H1 (cell line): ENCODE measurements at regions not wholly inside any gene's neighbourhood (a gene's known extent, or its start where the extent isn't known, plus 50 kb on each side); places are given as distances from the start of the nearest gene placed in this dataset.

ENCODE experiments used
- CTCF ChIA-PET: fragments of 300-600 bp; sonication (Branson Sonifier 250); formaldehyde crosslinking; loops from one replicate; lab custom pipeline; 2021; ENCODE audit not compliant: partially characterized antibody; lab: Charles Lee
- POLR2A ChIA-PET: fragments of 300-600 bp; sonication (Branson Sonifier 250); formaldehyde crosslinking; loops from one replicate; lab custom pipeline; 2021; ENCODE audit warnings: inconsistent platforms; ENCODE audit not compliant: partially characterized antibody; lab: Charles Lee
- DNase-seq, 2 experiments: peaks; one replicate each; pipeline versions ENCODE4 v3.0.0 to v3.0.0-alpha.2; 2010 to 2022; ENCODE audit warnings: low spot score in 2 of 2, low read depth in 1 of 2, mixed read lengths in 1 of 2
- FAIRE-seq: peaks from 2 replicates; lab custom pipeline; 2011; peaks lifted over from hg19 to GRCh38; lab: Jason Lieb, UNC
- H2AFZ ChIP-seq: 2 replicates; pipeline ENCODE4 v1.8.1; 2012; ENCODE audit warnings: low read length, inconsistent platforms
- H2AK5ac ChIP-seq: 2 replicates; pipeline ENCODE4 v1.6.1; 2013; ENCODE audit warnings: low read depth, low read length
- H2BK120ac ChIP-seq: replicated peaks from 2 replicates; pipeline ENCODE3; 2013; ENCODE audit warnings: low read depth, low read length, inconsistent platforms
- H2BK12ac ChIP-seq: 2 replicates; pipeline ENCODE4 v1.6.1; 2013; ENCODE audit warnings: low read depth, low read length
- H2BK15ac ChIP-seq: 2 replicates; pipeline ENCODE4 v1.6.1; 2013; ENCODE audit warnings: low read length
- H2BK20ac ChIP-seq: 2 replicates; pipeline ENCODE4 v1.6.1; 2013; ENCODE audit warnings: low read length
- H2BK5ac ChIP-seq: 2 replicates; pipeline ENCODE4 v1.6.1; 2013; ENCODE audit warnings: low read depth, low read length
- H3K14ac ChIP-seq: 2 replicates; pipeline ENCODE4 v1.6.1; 2013; ENCODE audit warnings: inconsistent platforms; ENCODE audit not compliant: insufficient read length
- H3K18ac ChIP-seq: 2 replicates; pipeline ENCODE4 v1.6.1; 2013; ENCODE audit warnings: low read length; ENCODE audit errors: extremely low read depth
- H3K23ac ChIP-seq: 2 replicates; pipeline ENCODE4 v1.6.1; 2013; ENCODE audit warnings: inconsistent platforms; ENCODE audit not compliant: insufficient read length
- H3K23me2 ChIP-seq: 2 replicates; pipeline ENCODE4 v1.6.1; 2013; ENCODE audit warnings: low read depth, low read length
- H3K27ac ChIP-seq: 2 replicates; pipeline ENCODE4 v1.6.1; 2011; ENCODE audit warnings: low read depth, low read length, inconsistent platforms
- H3K27me3 ChIP-seq, 4 experiments: replicated peaks in 1 of 4; 1 replicate in 1 of 4; 2 replicates in 3 of 4; pipeline versions ENCODE4 v1.6.1 to v1.8.1; 2011 to 2013; ENCODE audit warnings: low read length in 3 of 4, mild to moderate bottlenecking in 3 of 4, inconsistent platforms in 2 of 4, mixed read lengths in 2 of 4, moderate library complexity in 1 of 4; ENCODE audit not compliant: control insufficient read depth in 3 of 4, insufficient read depth in 3 of 4; ENCODE audit errors: extremely low read depth in 1 of 4
- H3K36me3 ChIP-seq, 4 experiments: 2 replicates each; pipeline versions ENCODE4 v1.6.1 to v1.8.1; 2011 to 2013; ENCODE audit warnings: mild to moderate bottlenecking in 4 of 4, low read length in 3 of 4, moderate library complexity in 2 of 4, control low read depth in 1 of 4, inconsistent platforms in 1 of 4; ENCODE audit not compliant: insufficient read depth in 4 of 4, control insufficient read depth in 2 of 4
- H3K4ac ChIP-seq: replicated peaks from 2 replicates; pipeline ENCODE3; 2013; ENCODE audit warnings: low read length, low read depth, mixed read lengths, inconsistent platforms; ENCODE audit not compliant: insufficient read length
- H3K4me1 ChIP-seq, 4 experiments: replicated peaks in 1 of 4; 1 replicate in 1 of 4; 2 replicates in 3 of 4; pipeline versions ENCODE4 v1.6.1 to v1.8.1; 2011 to 2013; ENCODE audit warnings: low read length in 3 of 4, inconsistent platforms in 2 of 4, mixed read lengths in 1 of 4; ENCODE audit not compliant: insufficient read depth in 4 of 4, control insufficient read depth in 3 of 4
- H3K4me2 ChIP-seq, 2 experiments: 2 replicates each; pipeline versions ENCODE4 v1.6.1 to v1.8.1; 2011 to 2013; ENCODE audit warnings: low read depth in 2 of 2, low read length in 2 of 2, control low read depth in 1 of 2, inconsistent platforms in 1 of 2, mild to moderate bottlenecking in 1 of 2; ENCODE audit not compliant: insufficient read depth in 1 of 2
- H3K4me3 ChIP-seq, 4 experiments: fragments of 200-600, 300-600 bp in 1 of 4; sonication (generic), shearing (Covaris generic), sonication (Bioruptor Twin) in 1 of 4; 2 replicates each; pipeline versions ENCODE4 v1.5.1 to v1.8.1; 2011 to 2016; ENCODE audit warnings: low read length in 4 of 4, low read depth in 3 of 4, control low read depth in 2 of 4, inconsistent platforms in 2 of 4, mild to moderate bottlenecking in 2 of 4, mixed read lengths in 1 of 4, moderate library complexity in 1 of 4; ENCODE audit not compliant: insufficient read depth in 2 of 4; ENCODE audit errors: extremely low read depth in 1 of 4
- H3K56ac ChIP-seq: replicated peaks from 2 replicates; pipeline ENCODE3; 2013; ENCODE audit warnings: low read depth, mild to moderate bottlenecking, mixed read lengths, low read length, inconsistent platforms; ENCODE audit not compliant: insufficient read length
- H3K79me1 ChIP-seq: 2 replicates; pipeline ENCODE4 v1.6.1; 2013; ENCODE audit warnings: low read depth, low read length, control low read depth
- H3K79me2 ChIP-seq, 2 experiments: 2 replicates each; pipeline versions ENCODE4 v1.6.1 to v1.8.1; 2012 to 2013; ENCODE audit warnings: low read length in 2 of 2, mild to moderate bottlenecking in 2 of 2, inconsistent platforms in 1 of 2; ENCODE audit not compliant: insufficient read depth in 2 of 2, control insufficient read depth in 1 of 2
- H3K9ac ChIP-seq, 4 experiments: replicated peaks in 1 of 4; 1 replicate in 1 of 4; 2 replicates in 3 of 4; pipeline versions ENCODE4 v1.6.1 to v1.8.1; 2011 to 2013; ENCODE audit warnings: low read depth in 3 of 4, low read length in 3 of 4, control low read depth in 2 of 4, mild to moderate bottlenecking in 2 of 4, moderate library complexity in 2 of 4, inconsistent platforms in 1 of 4; ENCODE audit errors: extremely low read depth in 1 of 4
- H3K9me3 ChIP-seq, 2 experiments: 2 replicates each; pipeline versions ENCODE4 v1.6.1 to v1.8.1; 2012 to 2013; ENCODE audit warnings: mild to moderate bottlenecking in 2 of 2, moderate library complexity in 2 of 2, control low read depth in 1 of 2, inconsistent platforms in 1 of 2, low read depth in 1 of 2, low read length in 1 of 2, mixed read lengths in 1 of 2; ENCODE audit not compliant: insufficient read depth in 2 of 2
- H4K20me1 ChIP-seq, 2 experiments: replicated peaks in 1 of 2; 2 replicates each; pipeline versions ENCODE3 to v1.8.1; 2011 to 2013; ENCODE audit warnings: inconsistent platforms in 2 of 2, low read length in 2 of 2, mild to moderate bottlenecking in 1 of 2; ENCODE audit not compliant: insufficient read depth in 2 of 2, control insufficient read depth in 1 of 2
- H4K5ac ChIP-seq: 2 replicates; pipeline ENCODE4 v1.6.1; 2013; ENCODE audit warnings: low read length, low read depth, mixed read lengths, inconsistent platforms; ENCODE audit not compliant: insufficient read length
- H4K8ac ChIP-seq: 2 replicates; pipeline ENCODE4 v1.8.0; 2013; ENCODE audit warnings: mild to moderate bottlenecking, moderate library complexity, low read length, inconsistent platforms; ENCODE audit not compliant: insufficient read depth; ENCODE audit errors: extremely low read depth
- H4K91ac ChIP-seq: replicated peaks from 2 replicates; pipeline ENCODE3; 2013; ENCODE audit warnings: low read length, mixed read lengths, inconsistent platforms; ENCODE audit not compliant: insufficient read length
- BRCA1 ChIP-seq: IDR thresholded peaks from 2 replicates; pipeline ENCODE4 v1.6.1; 2012; ENCODE audit warnings: low read depth, low read length, improper control_type of control experiment
- EZH2 ChIP-seq: fragments of 200-600 bp; sonication (generic); IDR thresholded peaks from 2 replicates; pipeline ENCODE4 v1.7.1; 2012; ENCODE audit warnings: low read depth, mild to moderate bottlenecking, moderate library complexity, low read length, inconsistent platforms; ENCODE audit not compliant: severe bottlenecking
- GABPA ChIP-seq: IDR thresholded peaks from 2 replicates; pipeline ENCODE4 v1.6.1; 2011; ENCODE audit warnings: mild to moderate bottlenecking, low read length, moderate library complexity, borderline replicate concordance; ENCODE audit not compliant: insufficient read depth
- POLR2AphosphoS5 ChIP-seq: IDR thresholded peaks from 2 replicates; pipeline ENCODE4 v1.6.1; 2011; ENCODE audit warnings: low read depth, low read length
- SP2 ChIP-seq: IDR thresholded peaks from 2 replicates; pipeline ENCODE4 v1.6.1; 2012; ENCODE audit warnings: mild to moderate bottlenecking, low read length, inconsistent platforms
- TAF7 ChIP-seq: optimal IDR thresholded peaks from 2 replicates; pipeline ENCODE3; 2011; ENCODE audit warnings: low read depth, mild to moderate bottlenecking, inconsistent platforms, low read length, moderate library complexity, borderline replicate concordance
- TCF12 ChIP-seq: IDR thresholded peaks from 2 replicates; pipeline ENCODE4 v1.6.1; 2011; ENCODE audit warnings: low read depth, mild to moderate bottlenecking, low read length
- whole genome bisulfite sequencing, 2 experiments: shearing (Covaris generic) in 1 of 2; methylation state at CpG; one replicate each; pipeline versions ENCODE4 v1.1.6 to v1.1.7; 2013 to 2015; ENCODE audit warnings: low lambda C conversion rate in 2 of 2, mixed read lengths in 2 of 2, inconsistent platforms in 1 of 2, low coverage in 1 of 2, missing lambda C conversion rate in 1 of 2; ENCODE audit not compliant: insufficient replicate concordance in 2 of 2, insufficient coverage in 1 of 2, insufficient read length in 1 of 2; ENCODE audit errors: extremely low coverage in 1 of 2, missing lambda C conversion rate in 1 of 2; 5-methylcytosine and 5-hydroxymethylcytosine counted together
- TF ChIP-seq, protein P1 (sequence below): IDR thresholded peaks from 2 replicates; pipeline ENCODE4 v1.6.1; 2012; ENCODE audit warnings: inconsistent platforms
- TF ChIP-seq, protein P2 (sequence below): IDR thresholded peaks from 2 replicates; pipeline ENCODE4 v1.6.1; 2011; ENCODE audit warnings: low read depth, mild to moderate bottlenecking, low read length; ENCODE audit not compliant: insufficient read depth
- TF ChIP-seq, protein P3 (sequence below): IDR thresholded peaks from 2 replicates; pipeline ENCODE4 v1.6.1; 2012; ENCODE audit warnings: low read length, inconsistent platforms
- TF ChIP-seq, protein P4 (sequence below): IDR thresholded peaks from 2 replicates; pipeline ENCODE4 v1.6.1; 2011; ENCODE audit warnings: low read length, improper control_type of control experiment

DNA sequence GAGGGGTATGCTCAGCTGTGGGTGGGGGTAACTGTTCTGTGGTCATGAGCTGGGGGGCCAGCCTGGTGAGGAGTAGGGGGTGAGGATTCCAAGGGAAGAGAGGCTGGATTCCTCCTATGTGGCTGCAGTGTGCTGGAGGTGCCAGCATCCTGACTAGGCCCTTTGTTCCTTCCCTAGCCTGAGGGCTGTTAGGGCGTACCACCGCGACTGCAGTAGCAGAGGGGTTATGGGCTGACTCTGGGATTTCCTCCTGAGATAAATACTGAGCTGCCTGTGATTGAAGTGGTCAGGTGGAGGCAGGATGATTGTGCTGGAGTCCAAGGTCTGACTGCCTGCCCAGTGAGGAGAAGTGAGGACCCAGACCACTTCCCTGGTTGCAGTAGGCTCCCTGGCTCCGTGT, 205.3 kb downstream of the ADGRG6 start:
- no peak overlapping the region for H3K23ac ChIP-seq
- no peak overlapping the region for H2BK120ac ChIP-seq
- POLR2A ChIA-PET = no interaction called here
- no peak overlapping the region for H3K4me2 ChIP-seq
- no peak for DNase-seq
- H3K27me3 ChIP-seq = no peaks in the 10 kb centered on the region
- H2AFZ ChIP-seq = no peak overlapping the region
- CTCF ChIA-PET = interaction anchor here (1.6 kb wide), 1 partner anchor 32 kb away, joined by 7 read pairs; no protein-coding TSS in a partner anchor
- H4K20me1 ChIP-seq = no peaks in the 10 kb centered on the region
- H3K36me3 ChIP-seq = no peaks in the 10 kb centered on the region
- no peak overlapping the region for H3K9ac ChIP-seq
- H3K79me1 ChIP-seq = no peaks in the 10 kb centered on the region
- H3K56ac ChIP-seq = no peak overlapping the region
- no peak overlapping the region for H4K8ac ChIP-seq
- no peaks in the 10 kb centered on the region; the same call in 1 of the 2 replicates for H3K23me2 ChIP-seq
- H3K79me2 ChIP-seq = no peaks in the 10 kb centered on the region
- TF ChIP-seq SP2 (no peak), TAF7 (no peak), GABPA (no peak), TCF12 (no peak), BRCA1 (no peak), POLR2AphosphoS5 (no peak), EZH2 (no peak)
- TF ChIP-seq, protein P1, sequence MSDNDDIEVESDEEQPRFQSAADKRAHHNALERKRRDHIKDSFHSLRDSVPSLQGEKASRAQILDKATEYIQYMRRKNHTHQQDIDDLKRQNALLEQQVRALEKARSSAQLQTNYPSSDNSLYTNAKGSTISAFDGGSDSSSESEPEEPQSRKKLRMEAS = no peak
- TF ChIP-seq, protein P2, sequence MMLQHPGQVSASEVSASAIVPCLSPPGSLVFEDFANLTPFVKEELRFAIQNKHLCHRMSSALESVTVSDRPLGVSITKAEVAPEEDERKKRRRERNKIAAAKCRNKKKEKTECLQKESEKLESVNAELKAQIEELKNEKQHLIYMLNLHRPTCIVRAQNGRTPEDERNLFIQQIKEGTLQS = no peak
- TF ChIP-seq, protein P3, sequence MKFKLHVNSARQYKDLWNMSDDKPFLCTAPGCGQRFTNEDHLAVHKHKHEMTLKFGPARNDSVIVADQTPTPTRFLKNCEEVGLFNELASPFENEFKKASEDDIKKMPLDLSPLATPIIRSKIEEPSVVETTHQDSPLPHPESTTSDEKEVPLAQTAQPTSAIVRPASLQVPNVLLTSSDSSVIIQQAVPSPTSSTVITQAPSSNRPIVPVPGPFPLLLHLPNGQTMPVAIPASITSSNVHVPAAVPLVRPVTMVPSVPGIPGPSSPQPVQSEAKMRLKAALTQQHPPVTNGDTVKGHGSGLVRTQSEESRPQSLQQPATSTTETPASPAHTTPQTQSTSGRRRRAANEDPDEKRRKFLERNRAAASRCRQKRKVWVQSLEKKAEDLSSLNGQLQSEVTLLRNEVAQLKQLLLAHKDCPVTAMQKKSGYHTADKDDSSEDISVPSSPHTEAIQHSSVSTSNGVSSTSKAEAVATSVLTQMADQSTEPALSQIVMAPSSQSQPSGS = no peak
- TF ChIP-seq, protein P4, sequence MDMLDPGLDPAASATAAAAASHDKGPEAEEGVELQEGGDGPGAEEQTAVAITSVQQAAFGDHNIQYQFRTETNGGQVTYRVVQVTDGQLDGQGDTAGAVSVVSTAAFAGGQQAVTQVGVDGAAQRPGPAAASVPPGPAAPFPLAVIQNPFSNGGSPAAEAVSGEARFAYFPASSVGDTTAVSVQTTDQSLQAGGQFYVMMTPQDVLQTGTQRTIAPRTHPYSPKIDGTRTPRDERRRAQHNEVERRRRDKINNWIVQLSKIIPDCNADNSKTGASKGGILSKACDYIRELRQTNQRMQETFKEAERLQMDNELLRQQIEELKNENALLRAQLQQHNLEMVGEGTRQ = no peak
- H3K9me3 ChIP-seq = peaks cover 5 to 7% of the 10 kb centered on the region in 2 experiments; a peak in 3 of 4 replicates
- no peak overlapping the region for H3K27ac ChIP-seq
- H2BK20ac ChIP-seq = no peak overlapping the region
- no peak overlapping the region for H3K18ac ChIP-seq
- no peak overlapping the region for H4K5ac ChIP-seq
- H3K4ac ChIP-seq = no peak overlapping the region
- WGBS, 2 experiments = 96% methylated on average over 4 of the region's 4 CpGs; no CpG with 5 or more reads in 1 of the 2 experiments
- H4K91ac ChIP-seq = no peak overlapping the region
- FAIRE-seq = no peak
- H3K4me1 ChIP-seq = no peaks in the 10 kb centered on the region
- no peak overlapping the region for H3K14ac ChIP-seq
- H2BK12ac ChIP-seq = no peak overlapping the region
- H2BK5ac ChIP-seq = no peak overlapping the region
- no peak overlapping the region for H3K4me3 ChIP-seq
- H2AK5ac ChIP-seq = no peak overlapping the region
- no peak overlapping the region for H2BK15ac ChIP-seq
